ENCODE measurements at regions not wholly inside any gene's neighbourhood (a gene's known extent, or its start where the extent isn't known, plus 50 kb on each side); places are given as distances from the start of the nearest gene placed in this dataset.
"Not testable (repeated sequence)": the region's sequence is repeated elsewhere in the genome, so short reads cannot be mapped to it uniquely, and the experiment has no call there.

GRCh38 chr5:167426501-167426900 lies 864.9 kb upstream of the WWC1 start:
- Mint-ChIP-seq H3K27me3 (ENCODE audit: low read depth) (no peaks in the 10 kb centered on the region), H3K36me3 (ENCODE audit: low read depth) (no peaks in the 10 kb centered on the region), H3K4me3 (no peak overlapping the region), H3K9me3 (peaks cover 26% of the 10 kb centered on the region), H3K4me1 (ENCODE audit: low read depth) (no peaks in the 10 kb centered on the region), H3K27ac (no peak overlapping the region)
- no peak for DNase-seq (ENCODE audit: low spot score)

DNA sequence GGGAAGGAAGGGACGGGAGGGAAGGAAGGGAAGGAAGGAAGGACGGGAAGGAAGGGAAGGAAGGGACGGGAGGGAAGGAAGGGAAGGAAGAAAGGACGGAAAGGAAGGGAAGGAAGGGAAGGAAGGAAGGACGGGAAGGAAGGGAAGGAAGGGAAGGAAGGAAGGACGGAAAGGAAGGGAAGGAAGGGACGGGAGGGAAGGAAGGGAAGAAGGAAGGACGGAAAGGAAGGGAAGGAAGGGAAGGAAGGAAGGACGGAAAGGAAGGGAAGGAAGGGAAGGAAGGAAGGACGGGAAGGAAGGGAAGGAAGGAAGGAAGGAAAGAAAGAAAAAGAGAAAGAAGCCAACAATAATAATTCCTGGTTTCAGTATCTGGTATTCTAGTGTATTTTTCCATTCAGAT lies 863.8 kb upstream of the WWC1 start:
- H3K4me3 Mint-ChIP-seq; DNase-seq (ENCODE audit: low spot score); H3K27me3 Mint-ChIP-seq (ENCODE audit: low read depth); H3K4me1 Mint-ChIP-seq (ENCODE audit: low read depth); H3K27ac Mint-ChIP-seq; H3K36me3 Mint-ChIP-seq (ENCODE audit: low read depth): not testable (repeated sequence)
- peaks cover 23% of the 10 kb centered on the region for H3K9me3 Mint-ChIP-seq

DNA sequence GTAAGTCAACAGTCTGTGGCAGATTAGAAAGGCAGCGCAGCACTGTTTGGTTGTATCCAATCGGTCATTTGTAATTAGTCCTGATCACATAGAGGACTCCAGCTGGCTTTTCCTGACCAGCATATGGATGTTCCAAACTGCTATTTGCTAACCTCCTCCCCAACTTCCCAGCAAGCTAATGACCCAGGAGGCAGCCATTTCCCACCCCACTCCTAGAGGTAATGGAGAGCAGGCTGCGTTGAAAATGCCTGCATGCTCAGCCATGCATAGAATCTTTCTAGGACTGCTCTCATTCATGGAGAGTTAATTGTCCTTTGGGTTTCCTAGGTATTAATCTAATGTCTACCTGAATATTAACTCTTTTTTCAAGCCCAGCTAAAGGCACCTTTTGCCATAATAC lies 850.6 kb upstream of the WWC1 start:
- Mint-ChIP-seq H3K4me3 (no peak overlapping the region), H3K4me1 (ENCODE audit: low read depth) (no peaks in the 10 kb centered on the region), H3K9me3 (peaks cover 4% of the 10 kb centered on the region), H3K27me3 (ENCODE audit: low read depth) (no peaks in the 10 kb centered on the region), H3K36me3 (ENCODE audit: low read depth) (no peaks in the 10 kb centered on the region), H3K27ac (no peak overlapping the region)
- DNase-seq (ENCODE audit: low spot score) = no peak

DNA sequence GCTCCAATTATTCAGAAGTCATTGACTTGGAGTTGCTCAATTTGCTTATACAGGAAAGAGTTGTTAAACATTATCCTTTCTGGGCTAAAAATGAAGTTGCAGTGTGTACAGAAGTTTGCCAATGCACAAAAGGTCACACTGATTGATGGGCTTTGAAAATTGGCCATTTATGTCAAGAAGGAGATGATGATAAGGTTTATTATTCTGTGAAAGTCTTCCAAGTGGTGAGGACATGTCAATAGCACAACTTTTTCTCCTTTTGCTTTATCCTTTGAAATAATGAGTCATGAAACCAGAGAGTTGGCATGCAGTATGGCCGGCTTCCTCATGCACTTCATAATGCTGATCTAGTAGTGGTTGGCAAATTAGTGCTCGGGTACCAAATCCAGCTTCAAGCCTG lies 848.5 kb upstream of the WWC1 start:
- no peak for DNase-seq (ENCODE audit: low spot score)
- Mint-ChIP-seq H3K27me3 (ENCODE audit: low read depth) (no peaks in the 10 kb centered on the region), H3K4me3 (no peak overlapping the region), H3K36me3 (ENCODE audit: low read depth) (no peaks in the 10 kb centered on the region), H3K9me3 (peaks cover 4% of the 10 kb centered on the region), H3K27ac (no peak overlapping the region), H3K4me1 (ENCODE audit: low read depth) (no peaks in the 10 kb centered on the region)

- DNase-seq (ENCODE audit: low spot score) = no peak
- H3K27me3 Mint-ChIP-seq (ENCODE audit: low read depth) = no peaks in the 10 kb centered on the region
- peaks cover 7% of the 10 kb centered on the region for H3K9me3 Mint-ChIP-seq
- no peak overlapping the region for H3K4me3 Mint-ChIP-seq
- H3K27ac Mint-ChIP-seq = no peak overlapping the region
- no peaks in the 10 kb centered on the region for H3K36me3 Mint-ChIP-seq (ENCODE audit: low read depth)
- H3K4me1 Mint-ChIP-seq (ENCODE audit: low read depth) = no peaks in the 10 kb centered on the region
Measured at GRCh38 chr5:167447466-167448375, 843.7 kb upstream of the WWC1 start.

GRCh38 chr5:167448376-167448775 lies 843.1 kb upstream of the WWC1 start:
- peaks cover 7% of the 10 kb centered on the region for H3K9me3 Mint-ChIP-seq
- no peaks in the 10 kb centered on the region for H3K4me1 Mint-ChIP-seq (ENCODE audit: low read depth)
- DNase-seq (ENCODE audit: low spot score) = no peak
- H3K4me3 Mint-ChIP-seq = no peak overlapping the region
- no peaks in the 10 kb centered on the region for H3K27me3 Mint-ChIP-seq (ENCODE audit: low read depth)
- H3K36me3 Mint-ChIP-seq (ENCODE audit: low read depth) = no peaks in the 10 kb centered on the region
- H3K27ac Mint-ChIP-seq = no peak overlapping the region

- H3K27ac Mint-ChIP-seq = no peak overlapping the region
- H3K36me3 Mint-ChIP-seq (ENCODE audit: low read depth) = no peaks in the 10 kb centered on the region
- H3K27me3 Mint-ChIP-seq (ENCODE audit: low read depth) = no peaks in the 10 kb centered on the region
- H3K4me1 Mint-ChIP-seq (ENCODE audit: low read depth) = no peaks in the 10 kb centered on the region
- no peak overlapping the region for H3K4me3 Mint-ChIP-seq
- peaks cover 7% of the 10 kb centered on the region for H3K9me3 Mint-ChIP-seq
- no peak for DNase-seq (ENCODE audit: low spot score)
Measured at GRCh38 chr5:167451076-167451475, 840.4 kb upstream of the WWC1 start.

DNA sequence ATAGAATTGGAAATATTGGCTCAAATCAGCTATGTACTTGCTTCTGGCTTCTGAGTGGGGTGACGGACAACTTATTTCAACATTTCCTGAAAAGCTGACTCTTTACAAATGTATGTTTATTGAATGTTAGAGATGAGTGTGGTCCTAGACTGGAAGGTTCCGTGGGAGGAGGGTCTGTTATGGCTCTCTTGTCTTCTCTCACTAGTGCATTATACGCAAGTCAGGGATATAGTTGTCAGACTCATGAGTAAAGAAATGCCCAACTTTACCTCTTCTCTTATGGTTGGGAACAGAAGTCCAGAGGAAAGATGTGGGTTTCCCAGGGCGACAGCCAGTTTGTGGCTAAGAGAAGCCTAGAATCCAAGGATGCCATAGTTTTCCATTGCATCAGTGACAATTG lies 839.3 kb upstream of the WWC1 start:
- H3K4me3 Mint-ChIP-seq = no peak overlapping the region
- DNase-seq (ENCODE audit: low spot score) = no peak
- H3K27me3 Mint-ChIP-seq (ENCODE audit: low read depth) = no peaks in the 10 kb centered on the region

GRCh38 chr5:167453246-167454030 lies 838.0 kb upstream of the WWC1 start:
- H3K27me3 Mint-ChIP-seq (ENCODE audit: low read depth) = no peaks in the 10 kb centered on the region
- no peaks in the 10 kb centered on the region for H3K36me3 Mint-ChIP-seq (ENCODE audit: low read depth)
- no peak overlapping the region for H3K4me3 Mint-ChIP-seq
- peaks cover 7% of the 10 kb centered on the region for H3K9me3 Mint-ChIP-seq
- DNase-seq (ENCODE audit: low spot score) = no peak
- no peaks in the 10 kb centered on the region for H3K4me1 Mint-ChIP-seq (ENCODE audit: low read depth)
- H3K27ac Mint-ChIP-seq = no peak overlapping the region

More for the DNA sequence above, 839.3 kb upstream of the WWC1 start:
- H3K27ac Mint-ChIP-seq = no peak overlapping the region
- no peaks in the 10 kb centered on the region for H3K36me3 Mint-ChIP-seq (ENCODE audit: low read depth)
- no peaks in the 10 kb centered on the region for H3K4me1 Mint-ChIP-seq (ENCODE audit: low read depth)
- peaks cover 7% of the 10 kb centered on the region for H3K9me3 Mint-ChIP-seq

- H3K4me3 Mint-ChIP-seq = no peak overlapping the region
Measured at GRCh38 chr5:167458412-167458811, 833.0 kb upstream of the WWC1 start.

DNA sequence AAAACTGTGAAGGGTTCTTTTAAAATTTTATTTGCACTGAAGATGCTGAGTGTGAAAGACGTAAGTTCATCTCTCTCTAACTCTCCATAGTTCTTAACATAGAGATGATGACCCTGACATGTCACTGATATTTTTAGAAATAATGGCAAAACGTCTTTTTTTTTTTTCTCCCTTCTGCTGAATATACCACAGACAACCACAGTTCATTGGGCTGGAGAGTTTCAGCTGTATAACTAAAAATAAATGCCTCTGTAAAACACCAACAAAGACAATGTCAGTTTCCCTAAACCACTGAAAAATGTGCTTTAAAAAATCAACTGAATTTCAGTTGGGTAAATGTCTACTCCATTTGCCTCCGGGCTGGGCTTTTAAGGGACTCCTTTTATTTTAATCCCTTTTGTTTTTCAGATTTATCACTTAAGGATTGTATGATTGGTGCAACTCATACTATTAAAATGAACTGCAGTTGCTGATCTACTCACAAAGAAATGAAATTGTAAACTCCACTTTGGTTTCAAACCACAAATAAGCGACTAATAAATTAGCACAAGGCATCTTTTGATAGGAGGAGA lies 830.9 kb upstream of the WWC1 start:
- Mint-ChIP-seq H3K9me3 (peaks cover 10% of the 10 kb centered on the region), H3K27me3 (ENCODE audit: low read depth) (no peaks in the 10 kb centered on the region), H3K4me1 (ENCODE audit: low read depth) (no peaks in the 10 kb centered on the region), H3K36me3 (ENCODE audit: low read depth) (no peaks in the 10 kb centered on the region), H3K4me3 (no peak overlapping the region), H3K27ac (no peak overlapping the region)
- no peak for DNase-seq (ENCODE audit: low spot score)

More at GRCh38 chr5:167458412-167458811, 833.0 kb upstream of the WWC1 start:
- H3K27ac Mint-ChIP-seq = no peak overlapping the region
- peaks cover 10% of the 10 kb centered on the region for H3K9me3 Mint-ChIP-seq
- DNase-seq (ENCODE audit: low spot score) = no peak
- H3K27me3 Mint-ChIP-seq (ENCODE audit: low read depth) = no peaks in the 10 kb centered on the region
- H3K36me3 Mint-ChIP-seq (ENCODE audit: low read depth) = no peaks in the 10 kb centered on the region
- no peaks in the 10 kb centered on the region for H3K4me1 Mint-ChIP-seq (ENCODE audit: low read depth)

- H3K36me3 Mint-ChIP-seq (ENCODE audit: low read depth) = no peaks in the 10 kb centered on the region
- DNase-seq (ENCODE audit: low spot score) = no peak
- H3K4me1 Mint-ChIP-seq (ENCODE audit: low read depth) = no peaks in the 10 kb centered on the region
- H3K27me3 Mint-ChIP-seq (ENCODE audit: low read depth) = no peaks in the 10 kb centered on the region
- H3K9me3 Mint-ChIP-seq = peaks cover 8% of the 10 kb centered on the region
- no peak overlapping the region for H3K27ac Mint-ChIP-seq
- H3K4me3 Mint-ChIP-seq = no peak overlapping the region
Measured at GRCh38 chr5:167463939-167464338, 827.5 kb upstream of the WWC1 start.

DNA sequence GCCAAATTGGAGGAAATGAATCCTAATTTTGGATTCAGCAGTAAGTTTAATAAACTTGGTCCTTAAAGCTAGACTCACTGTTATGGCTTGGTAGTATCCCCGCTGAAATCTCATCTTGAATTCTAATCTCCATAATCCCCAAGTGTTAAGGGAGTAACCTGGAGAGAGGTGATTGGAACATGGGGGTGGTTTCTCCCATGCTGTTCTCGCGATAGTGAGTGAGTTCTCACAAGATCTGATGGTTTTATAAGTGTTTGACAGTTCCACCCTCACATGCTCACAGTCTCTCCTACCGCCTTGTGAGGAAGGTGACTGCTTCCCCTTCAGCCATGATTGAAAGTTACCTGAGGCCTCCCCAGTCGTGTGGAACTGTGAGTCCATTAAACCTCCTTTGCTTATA lies 824.5 kb upstream of the WWC1 start:
- no peak for DNase-seq (ENCODE audit: low spot score)
- H3K27ac Mint-ChIP-seq = no peak overlapping the region
- H3K27me3 Mint-ChIP-seq (ENCODE audit: low read depth) = no peaks in the 10 kb centered on the region
- no peak overlapping the region for H3K4me3 Mint-ChIP-seq
- no peaks in the 10 kb centered on the region for H3K36me3 Mint-ChIP-seq (ENCODE audit: low read depth)
- H3K4me1 Mint-ChIP-seq (ENCODE audit: low read depth) = no peaks in the 10 kb centered on the region
- H3K9me3 Mint-ChIP-seq = peaks cover 5% of the 10 kb centered on the region

GRCh38 chr5:167472566-167473108 lies 818.8 kb upstream of the WWC1 start:
- no peaks in the 10 kb centered on the region for H3K4me1 Mint-ChIP-seq (ENCODE audit: low read depth)
- H3K9me3 Mint-ChIP-seq = no peaks in the 10 kb centered on the region
- H3K36me3 Mint-ChIP-seq (ENCODE audit: low read depth) = no peaks in the 10 kb centered on the region
- no peak overlapping the region for H3K4me3 Mint-ChIP-seq
- H3K27me3 Mint-ChIP-seq (ENCODE audit: low read depth) = no peaks in the 10 kb centered on the region
- no peak for DNase-seq (ENCODE audit: low spot score)
- H3K27ac Mint-ChIP-seq = no peak overlapping the region
